ENCODE measurements at regions not wholly inside any gene's neighbourhood (a gene's known extent, or its start where the extent isn't known, plus 50 kb on each side); places are given as distances from the start of the nearest gene placed in this dataset.

DNA sequence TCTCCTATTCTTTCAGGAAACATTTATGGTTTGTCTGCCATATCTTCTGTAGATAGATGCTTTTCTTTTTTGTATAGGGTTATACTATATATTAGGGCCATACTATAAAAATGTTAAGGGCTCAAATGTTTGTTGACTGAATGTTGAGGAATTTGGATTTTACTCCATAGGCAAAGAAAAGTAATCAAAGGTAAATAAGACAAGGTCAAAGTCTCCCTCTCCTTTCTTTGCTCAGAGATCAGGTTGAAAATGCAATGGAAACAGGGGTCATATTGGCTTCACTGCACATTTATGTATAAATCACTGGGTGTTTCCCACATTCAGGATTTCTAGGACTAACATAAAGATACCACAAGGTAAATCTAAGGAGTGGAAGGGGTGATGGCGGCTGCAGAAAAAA lies 291.4 kb upstream of the FZD8 start:
- TF ChIP-seq, protein P1, sequence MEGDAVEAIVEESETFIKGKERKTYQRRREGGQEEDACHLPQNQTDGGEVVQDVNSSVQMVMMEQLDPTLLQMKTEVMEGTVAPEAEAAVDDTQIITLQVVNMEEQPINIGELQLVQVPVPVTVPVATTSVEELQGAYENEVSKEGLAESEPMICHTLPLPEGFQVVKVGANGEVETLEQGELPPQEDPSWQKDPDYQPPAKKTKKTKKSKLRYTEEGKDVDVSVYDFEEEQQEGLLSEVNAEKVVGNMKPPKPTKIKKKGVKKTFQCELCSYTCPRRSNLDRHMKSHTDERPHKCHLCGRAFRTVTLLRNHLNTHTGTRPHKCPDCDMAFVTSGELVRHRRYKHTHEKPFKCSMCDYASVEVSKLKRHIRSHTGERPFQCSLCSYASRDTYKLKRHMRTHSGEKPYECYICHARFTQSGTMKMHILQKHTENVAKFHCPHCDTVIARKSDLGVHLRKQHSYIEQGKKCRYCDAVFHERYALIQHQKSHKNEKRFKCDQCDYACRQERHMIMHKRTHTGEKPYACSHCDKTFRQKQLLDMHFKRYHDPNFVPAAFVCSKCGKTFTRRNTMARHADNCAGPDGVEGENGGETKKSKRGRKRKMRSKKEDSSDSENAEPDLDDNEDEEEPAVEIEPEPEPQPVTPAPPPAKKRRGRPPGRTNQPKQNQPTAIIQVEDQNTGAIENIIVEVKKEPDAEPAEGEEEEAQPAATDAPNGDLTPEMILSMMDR (conservative IDR thresholded peaks at IDR 0.05 in 1 of 2, IDR thresholded peaks at IDR 0.05 in 1 of 2; ENCODE audit: low read depth in 1 of 2, low read length in 2 of 2) = no peak
- no peak for TF ChIP-seq EZH2 (IDR thresholded peaks at IDR 0.05; ENCODE audit: low read length, missing control alignments)

Data from fibroblast of lung (primary cell).